MM.1S (cell line): ENCODE measurements at regions not wholly inside any gene's neighbourhood (a gene's known extent, or its start where the extent isn't known, plus 50 kb on each side); places are given as distances from the start of the nearest gene placed in this dataset.

Source experiments
- DNase-seq: peaks from one replicate; pipeline ENCODE4 v3.0.0-alpha.2; 2015
- H2AFZ ChIP-seq: fragments of 300-600 bp; sonication (generic); 2 replicates; pipeline ENCODE4 v1.6.0; 2016; ENCODE audit warnings: antibody characterized with exemption, low read length
- H3F3A ChIP-seq: fragments of 300-600 bp; sonication (generic); 2 replicates; pipeline ENCODE4 v1.6.1; 2016; ENCODE audit warnings: mild to moderate bottlenecking, antibody characterized with exemption, low read length, moderate library complexity, mixed read lengths; ENCODE audit not compliant: insufficient read depth
- H3K27ac ChIP-seq: fragments of 300-600 bp; sonication (generic); 2 replicates; pipeline ENCODE4 v1.5.1; 2016; ENCODE audit warnings: mild to moderate bottlenecking, low read length
- H3K27me3 ChIP-seq: fragments of 300-600 bp; sonication (generic); replicated peaks from 2 replicates; pipeline ENCODE4 v1.6.0; 2016; ENCODE audit warnings: low read length; ENCODE audit not compliant: insufficient read depth
- H3K36me3 ChIP-seq: fragments of 300-600 bp; sonication (generic); replicated peaks from 2 replicates; pipeline ENCODE4 v1.6.1; 2016; ENCODE audit warnings: mild to moderate bottlenecking, low read length, mixed read lengths; ENCODE audit not compliant: insufficient read depth
- H3K4me1 ChIP-seq: fragments of 300-600 bp; sonication (generic); 2 replicates; pipeline ENCODE4 v1.6.1; 2016; ENCODE audit warnings: low read length, mixed read lengths
- H3K4me2 ChIP-seq: fragments of 300-600 bp; sonication (generic); 2 replicates; pipeline ENCODE4 v1.6.0; 2016; ENCODE audit warnings: low read depth, low read length
- H3K4me3 ChIP-seq: fragments of 300-600 bp; sonication (generic); 2 replicates; pipeline ENCODE4 v1.5.1; 2016; ENCODE audit warnings: low read length, mixed read lengths
- H3K79me2 ChIP-seq: fragments of 300-600 bp; sonication (generic); 2 replicates; pipeline ENCODE4 v1.6.1; 2016; ENCODE audit warnings: mixed run types, low read length, mixed read lengths
- H3K9ac ChIP-seq: fragments of 300-600 bp; sonication (generic); 2 replicates; pipeline ENCODE4 v1.6.1; 2016; ENCODE audit warnings: low read length, mixed read lengths
- H3K9me2 ChIP-seq: fragments of 300-600 bp; sonication (generic); replicated peaks from 2 replicates; pipeline ENCODE4 v1.6.1; 2016; ENCODE audit warnings: mild to moderate bottlenecking, low read length, mixed read lengths; ENCODE audit not compliant: insufficient read depth
- H3K9me3 ChIP-seq: fragments of 300-600 bp; sonication (generic); replicated peaks from 2 replicates; pipeline ENCODE4 v1.6.1; 2016; ENCODE audit warnings: mild to moderate bottlenecking, low read length, mixed read lengths; ENCODE audit not compliant: insufficient read depth
- H4K20me1 ChIP-seq: fragments of 300-600 bp; sonication (generic); 2 replicates; pipeline ENCODE4 v1.6.1; 2016; ENCODE audit warnings: mild to moderate bottlenecking, low read length, moderate library complexity, mixed read lengths; ENCODE audit not compliant: insufficient read depth
- CTCF ChIP-seq: fragments of 300-600 bp; sonication (generic); IDR thresholded peaks from 2 replicates; pipeline ENCODE4 v1.5.1; 2016; ENCODE audit warnings: antibody characterized with exemption, low read length, mixed read lengths
- EZH2 ChIP-seq: fragments of 300-600 bp; sonication (generic); optimal IDR thresholded peaks from 2 replicates; pipeline ENCODE3; 2017; ENCODE audit warnings: low read depth, mild to moderate bottlenecking, antibody characterized with exemption, low read length, mixed read lengths
- EZH2phosphoT487 ChIP-seq: fragments of 300-600 bp; sonication (generic); IDR thresholded peaks from 2 replicates; pipeline ENCODE4 v1.6.1; 2018; ENCODE audit warnings: antibody characterized with exemption, low read length

DNA sequence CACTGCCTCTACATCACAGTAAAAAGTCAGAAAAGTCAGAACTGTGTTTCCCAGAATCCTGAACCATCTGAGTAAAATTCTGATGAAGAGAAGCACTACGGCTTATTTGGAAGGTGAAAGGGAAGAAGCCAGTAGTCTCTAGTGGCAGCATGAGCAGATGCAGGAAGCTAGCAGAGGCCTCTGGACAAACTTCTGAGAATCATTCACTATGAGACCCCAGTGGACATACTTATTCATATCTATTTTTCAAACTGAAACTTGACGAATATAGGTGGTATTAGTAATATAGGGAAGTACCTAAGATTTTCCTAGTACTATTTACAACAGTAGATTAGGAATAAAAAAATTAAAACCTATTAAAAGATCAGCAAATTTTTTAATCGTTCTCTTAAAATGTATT, 272.8 kb upstream of the TTC14 start:
- Histone ChIP-seq H3K4me3 (no peak overlapping the region), H3K27me3 (no peaks in the 10 kb centered on the region), H4K20me1 (no peaks in the 10 kb centered on the region), H3K27ac (no peak overlapping the region), H3K9me3 (no peaks in the 10 kb centered on the region), H3K36me3 (no peaks in the 10 kb centered on the region), H3K9ac (no peak overlapping the region), H3K4me1 (peaks cover 6% of the 10 kb centered on the region; the same call in 1 of the 2 replicates), H2AFZ (no peak overlapping the region), H3K4me2 (no peak overlapping the region), H3K79me2 (no peaks in the 10 kb centered on the region), H3K9me2 (no peaks in the 10 kb centered on the region), H3F3A (no peaks in the 10 kb centered on the region)
- TF ChIP-seq EZH2: no peak
- no peak for TF ChIP-seq EZH2phosphoT487
- TF ChIP-seq CTCF: no peak
- DNase-seq: no peak

DNA sequence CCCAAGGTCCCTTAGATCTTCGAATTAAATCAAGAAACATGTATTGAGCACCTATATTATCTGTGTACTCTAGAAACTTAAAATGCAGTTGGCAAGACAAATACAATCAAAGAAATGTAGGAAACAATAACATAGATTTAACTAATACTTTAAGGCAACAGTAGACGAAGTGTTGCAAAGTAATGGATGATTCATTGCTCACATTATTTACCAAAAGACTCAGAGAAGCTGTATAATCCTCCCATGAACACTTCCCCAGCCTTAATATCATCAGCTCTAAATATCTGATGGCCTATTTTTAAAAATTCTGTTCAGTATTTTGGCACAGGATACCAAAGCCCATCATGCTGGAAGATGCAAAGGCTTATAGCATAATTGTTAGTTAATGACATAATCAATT, 272.1 kb upstream of the TTC14 start:
- no peak overlapping the region for H3K27ac ChIP-seq

DNA sequence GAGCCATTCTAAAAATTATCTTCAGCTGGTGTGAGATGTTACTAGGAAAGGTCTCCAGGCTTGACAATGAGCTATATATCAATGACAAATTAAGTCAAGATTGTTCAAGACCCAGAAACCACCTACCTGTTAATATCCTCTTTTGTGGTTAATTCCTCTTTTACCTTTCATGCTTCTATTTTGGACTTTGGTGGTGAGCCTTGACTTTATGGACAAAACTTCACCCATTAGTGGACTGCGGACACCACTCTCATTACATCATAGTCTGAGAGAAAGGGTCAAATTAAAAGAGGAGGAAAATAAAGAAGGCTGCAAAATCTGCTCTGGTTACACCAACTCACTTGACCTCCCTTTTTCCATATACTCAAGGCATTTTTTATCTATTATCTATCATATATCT, 271.5 kb upstream of the TTC14 start:
- Histone ChIP-seq H3K4me3 (no peak overlapping the region), H3K27me3 (no peaks in the 10 kb centered on the region), H3K4me1 (peaks cover 6% of the 10 kb centered on the region; the same call in 1 of the 2 replicates), H3K9ac (no peak overlapping the region), H3K27ac (no peak overlapping the region), H3K79me2 (no peaks in the 10 kb centered on the region), H3K9me3 (no peaks in the 10 kb centered on the region), H3K9me2 (no peaks in the 10 kb centered on the region), H4K20me1 (no peaks in the 10 kb centered on the region), H3K36me3 (no peaks in the 10 kb centered on the region), H3K4me2 (no peak overlapping the region), H2AFZ (no peak overlapping the region), H3F3A (no peaks in the 10 kb centered on the region)
- no peak for DNase-seq
- TF ChIP-seq CTCF (no peak), EZH2 (no peak), EZH2phosphoT487 (no peak)

More for the DNA sequence above, 272.1 kb upstream of the TTC14 start:
- no peaks in the 10 kb centered on the region for H3K27me3 ChIP-seq
- no peak overlapping the region for H3K4me3 ChIP-seq
- no peaks in the 10 kb centered on the region for H3F3A ChIP-seq
- no peak overlapping the region for H3K9ac ChIP-seq
- no peak for DNase-seq
- no peaks in the 10 kb centered on the region for H3K36me3 ChIP-seq
- no peaks in the 10 kb centered on the region for H3K79me2 ChIP-seq
- no peak overlapping the region for H2AFZ ChIP-seq
- TF ChIP-seq EZH2phosphoT487: no peak
- TF ChIP-seq EZH2: no peak
- TF ChIP-seq CTCF: no peak
- peaks cover 6% of the 10 kb centered on the region; the same call in 1 of the 2 replicates for H3K4me1 ChIP-seq
- no peaks in the 10 kb centered on the region for H3K9me2 ChIP-seq
- H3K9me3 ChIP-seq: no peaks in the 10 kb centered on the region
- H3K4me2 ChIP-seq: no peak overlapping the region
- H4K20me1 ChIP-seq: no peaks in the 10 kb centered on the region
